Sigmoid colon (tissue), 6 donors: ENCODE measurements at regions not wholly inside any gene's neighbourhood (a gene's known extent, or its start where the extent isn't known, plus 50 kb on each side); places are given as distances from the start of the nearest gene placed in this dataset.
"Not testable (repeated sequence)": the region's sequence is repeated elsewhere in the genome, so short reads cannot be mapped to it uniquely, and the experiment has no call there.

Experiments used
- DNase-seq: peaks from one replicate; pipeline ENCODE4 v3.0.0-alpha.2; 2019
- H3K27ac ChIP-seq, 4 donors: fragments of 200-600 bp; sonication (generic); one replicate each; pipeline ENCODE4 v1.5.1; 2016 to 2019; ENCODE audit warnings: mild to moderate bottlenecking in 1 of 4
- H3K27me3 ChIP-seq, 3 donors: fragments of 200-600 bp; sonication (generic); one replicate each; pipeline ENCODE4 v1.5.1; 2019; ENCODE audit warnings: mild to moderate bottlenecking in 1 of 3
- H3K36me3 ChIP-seq, 4 donors: fragments of 200-600 bp; sonication (generic); one replicate each; pipeline ENCODE4 v1.5.1; 2016 to 2019
- H3K4me1 ChIP-seq, 4 donors: fragments of 200-600 bp; sonication (generic); one replicate each; pipeline ENCODE4 v1.5.1; 2017 to 2019
- H3K4me3 ChIP-seq, 4 donors: fragments of 200-600 bp; sonication (generic); one replicate each; pipeline ENCODE4 v1.5.1; 2017 to 2019; ENCODE audit warnings: mild to moderate bottlenecking in 2 of 4, moderate library complexity in 1 of 4
- H3K9me3 ChIP-seq, 4 donors: fragments of 200-600 bp in 3 of 4; sonication (generic) in 3 of 4; one replicate each; pipeline versions ENCODE4 v1.5.1 to v1.6.1; 2013 to 2019
- EP300 ChIP-seq, 4 donors: sonication (generic); formaldehyde crosslinking; IDR thresholded peaks; one replicate each; pipeline ENCODE4 v1.6.1; 2017; ENCODE audit warnings: antibody characterized with exemption in 4 of 4
- POLR2A ChIP-seq, 2 donors: fragments of 450-650 bp; IDR thresholded peaks; one replicate each; pipeline ENCODE4 v1.6.1; 2016; ENCODE audit warnings: antibody characterized with exemption in 2 of 2, mild to moderate bottlenecking in 2 of 2, moderate library complexity in 2 of 2
- POLR2AphosphoS5 ChIP-seq, 4 donors: sonication (generic); formaldehyde crosslinking; IDR thresholded peaks; one replicate each; pipeline ENCODE4 v1.6.1; 2017; ENCODE audit warnings: antibody characterized with exemption in 4 of 4
- WGBS, 2 donors: extraction: QIAGEN DNeasy Blood & Tissue Kit; methylation state at CpG; one replicate each; pipeline ENCODE4 v1.1.7; 2013; 5-methylcytosine and 5-hydroxymethylcytosine counted together
- intact Hi-C: fragments of 100-400 bp; cut with DNase I; formaldehyde crosslinking; loops from one replicate; pipeline ENCODE4 v1.15.1; 2023
- TF ChIP-seq, protein P1 (sequence below), 4 experiments: fragments of 450-650 bp in 3 of 4; fragments of 200-600 bp in 1 of 4; IDR thresholded peaks; one replicate each; pipeline ENCODE4 v1.5.1; 2016 to 2019; ENCODE audit warnings: antibody characterized with exemption in 4 of 4, mild to moderate bottlenecking in 3 of 4, moderate library complexity in 2 of 4
- donor health status: healthy with polysubstance abuse.
- donor health status: healthy.

DNA sequence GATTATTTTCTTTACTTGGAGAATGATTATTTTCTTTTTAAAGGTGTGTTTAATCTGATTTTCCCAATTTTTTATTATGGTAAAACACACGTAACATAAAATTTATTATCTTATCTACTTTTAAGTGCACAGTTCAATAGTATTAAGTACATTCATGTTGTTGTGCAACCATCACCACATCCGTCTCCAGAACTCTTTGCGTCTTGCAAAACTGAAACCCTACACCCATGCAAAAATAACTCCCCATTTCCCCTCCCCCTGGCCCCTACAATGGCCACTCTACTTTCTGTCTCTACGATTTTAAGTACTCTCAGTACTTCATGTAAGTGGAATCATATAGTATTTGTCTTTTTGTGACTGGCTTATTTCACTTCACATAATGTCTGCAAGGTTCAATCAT is 230.7 kb downstream of the SATB1 start:
- intact Hi-C loops: no loop called here
- Histone ChIP-seq H3K27ac (no peak overlapping the region), H3K4me1 (no peaks in the 10 kb centered on the region), H3K27me3 (no peaks in the 10 kb centered on the region), H3K4me3 (no peak overlapping the region), H3K36me3 (no peaks in the 10 kb centered on the region), H3K9me3 (peaks cover 0 to 1% (median 0%) of the 10 kb centered on the region in 4 donors)
- 81 to 87% methylated on average over 4 of the region's 4 CpGs for WGBS, 2 donors
- no peak for DNase-seq
- TF ChIP-seq POLR2AphosphoS5 (IDR thresholded peaks at IDR 0.05): no peak
- TF ChIP-seq POLR2A (IDR thresholded peaks at IDR 0.05): no peak
- TF ChIP-seq, protein P1, sequence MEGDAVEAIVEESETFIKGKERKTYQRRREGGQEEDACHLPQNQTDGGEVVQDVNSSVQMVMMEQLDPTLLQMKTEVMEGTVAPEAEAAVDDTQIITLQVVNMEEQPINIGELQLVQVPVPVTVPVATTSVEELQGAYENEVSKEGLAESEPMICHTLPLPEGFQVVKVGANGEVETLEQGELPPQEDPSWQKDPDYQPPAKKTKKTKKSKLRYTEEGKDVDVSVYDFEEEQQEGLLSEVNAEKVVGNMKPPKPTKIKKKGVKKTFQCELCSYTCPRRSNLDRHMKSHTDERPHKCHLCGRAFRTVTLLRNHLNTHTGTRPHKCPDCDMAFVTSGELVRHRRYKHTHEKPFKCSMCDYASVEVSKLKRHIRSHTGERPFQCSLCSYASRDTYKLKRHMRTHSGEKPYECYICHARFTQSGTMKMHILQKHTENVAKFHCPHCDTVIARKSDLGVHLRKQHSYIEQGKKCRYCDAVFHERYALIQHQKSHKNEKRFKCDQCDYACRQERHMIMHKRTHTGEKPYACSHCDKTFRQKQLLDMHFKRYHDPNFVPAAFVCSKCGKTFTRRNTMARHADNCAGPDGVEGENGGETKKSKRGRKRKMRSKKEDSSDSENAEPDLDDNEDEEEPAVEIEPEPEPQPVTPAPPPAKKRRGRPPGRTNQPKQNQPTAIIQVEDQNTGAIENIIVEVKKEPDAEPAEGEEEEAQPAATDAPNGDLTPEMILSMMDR (IDR thresholded peaks at IDR 0.05): no peak
- no peak for TF ChIP-seq EP300 (IDR thresholded peaks at IDR 0.05)

DNA sequence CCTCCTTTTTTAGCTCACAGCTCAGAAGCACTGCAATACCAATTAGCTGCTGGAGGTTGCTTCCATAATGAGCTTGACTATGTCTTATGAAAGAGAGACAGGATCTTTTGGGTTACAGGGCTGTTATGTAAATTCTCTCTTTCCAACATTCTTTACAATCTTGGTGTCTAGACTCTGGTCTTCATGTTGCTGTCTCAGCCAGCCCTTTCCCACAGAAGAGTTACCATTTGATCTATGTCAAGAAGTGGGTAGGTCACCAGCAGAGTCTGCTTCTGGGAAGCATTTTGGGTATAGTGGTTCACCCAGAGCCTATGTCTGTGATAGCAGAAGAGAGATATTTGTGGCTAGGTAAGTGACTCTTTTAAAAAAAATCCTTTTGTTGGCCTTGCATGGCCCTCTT is 234.5 kb downstream of the SATB1 start:
- TF ChIP-seq, protein P1 (IDR thresholded peaks at IDR 0.05): no peak
- no peak for TF ChIP-seq POLR2A (IDR thresholded peaks at IDR 0.05)
- no peak for TF ChIP-seq POLR2AphosphoS5 (IDR thresholded peaks at IDR 0.05)
- no peak for TF ChIP-seq EP300 (IDR thresholded peaks at IDR 0.05)
- intact Hi-C loops: no loop called here
- Histone ChIP-seq H3K27me3 (no peaks in the 10 kb centered on the region), H3K36me3 (no peaks in the 10 kb centered on the region), H3K4me3 (no peak overlapping the region), H3K9me3 (peaks cover 0 to 1% (median 0%) of the 10 kb centered on the region in 4 donors), H3K27ac (no peak overlapping the region), H3K4me1 (no peaks in the 10 kb centered on the region)
- DNase-seq: no peak

DNA sequence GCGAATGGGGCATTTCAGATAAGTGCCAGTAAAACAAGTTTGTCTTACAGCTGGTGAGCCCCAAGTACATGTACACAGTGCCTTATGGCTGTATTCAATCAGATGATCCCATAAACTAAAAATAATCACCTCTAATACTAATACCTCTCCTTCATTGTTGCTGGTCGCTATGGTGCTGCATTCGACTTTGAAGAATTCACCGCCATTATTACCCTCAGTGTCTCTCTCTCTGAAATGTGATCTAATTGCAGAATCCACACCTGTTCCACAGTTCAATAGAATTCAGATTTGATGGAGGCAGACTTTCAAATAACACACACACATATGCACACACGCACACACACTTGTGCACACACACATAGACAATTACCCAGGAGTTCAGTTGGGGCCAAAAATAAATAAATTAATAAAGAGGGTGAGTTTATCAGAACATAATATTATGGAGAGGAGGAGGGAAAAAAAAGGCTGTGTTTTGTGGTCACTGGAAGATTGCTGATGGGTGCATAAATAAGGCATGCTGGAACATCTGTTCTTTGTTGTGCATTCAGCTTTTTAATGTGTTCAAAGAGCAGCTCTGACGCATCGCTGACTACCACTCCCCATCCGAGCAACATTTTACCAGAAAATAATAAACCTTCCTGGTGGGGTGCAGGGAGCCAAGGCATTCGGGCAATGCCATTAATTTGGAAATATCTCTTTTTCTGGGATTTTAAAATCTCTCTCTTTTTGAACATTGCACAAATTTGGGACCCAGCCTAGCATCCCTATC is 235.7 kb downstream of the SATB1 start:
- intact Hi-C loops: no loop called here
- H3K4me1 ChIP-seq: no peaks in the 10 kb centered on the region
- WGBS, 2 donors: 72 to 77% methylated on average over 9 of the region's 9 CpGs
- no peak for DNase-seq
- H3K27ac ChIP-seq: no peak overlapping the region
- no peaks in the 10 kb centered on the region for H3K36me3 ChIP-seq
- no peaks in the 10 kb centered on the region for H3K27me3 ChIP-seq
- H3K9me3 ChIP-seq: no peaks in the 10 kb centered on the region
- no peak overlapping the region for H3K4me3 ChIP-seq
- TF ChIP-seq EP300 (IDR thresholded peaks at IDR 0.05) (no peak), POLR2A (IDR thresholded peaks at IDR 0.05) (no peak), POLR2AphosphoS5 (IDR thresholded peaks at IDR 0.05) (no peak)
- TF ChIP-seq, protein P1 (IDR thresholded peaks at IDR 0.05): no peak

DNA sequence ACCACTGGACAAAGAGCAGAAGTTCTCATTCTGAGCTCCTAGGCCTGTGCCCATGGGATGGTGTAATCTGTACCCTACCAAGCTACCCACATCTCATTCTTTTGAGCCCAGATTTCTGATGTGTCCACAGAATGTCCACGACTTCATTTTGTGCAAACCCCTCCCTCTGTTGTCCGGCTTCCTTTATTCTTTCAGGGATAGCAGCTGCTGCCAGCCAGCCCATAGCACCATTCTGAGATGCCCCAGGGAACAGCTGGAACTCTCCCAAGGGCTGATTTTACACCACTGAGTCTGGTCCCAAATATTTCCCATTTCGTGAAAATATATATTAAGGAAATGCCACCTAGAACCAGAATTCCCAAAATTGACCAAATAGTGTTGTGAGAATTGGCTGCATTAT is 236.6 kb downstream of the SATB1 start:
- H3K36me3 ChIP-seq: no peaks in the 10 kb centered on the region
- intact Hi-C loops: no loop called here
- no peak for TF ChIP-seq POLR2AphosphoS5 (IDR thresholded peaks at IDR 0.05)
- TF ChIP-seq, protein P1 (IDR thresholded peaks at IDR 0.05): no peak
- no peak for TF ChIP-seq EP300 (IDR thresholded peaks at IDR 0.05)
- H3K9me3 ChIP-seq: no peaks in the 10 kb centered on the region
- H3K4me1 ChIP-seq: no peaks in the 10 kb centered on the region
- DNase-seq: no peak
- 79 to 87% methylated on average over 3 of the region's 3 CpGs for WGBS, 2 donors
- no peaks in the 10 kb centered on the region for H3K27me3 ChIP-seq
- no peak overlapping the region for H3K4me3 ChIP-seq
- no peak overlapping the region for H3K27ac ChIP-seq

DNA sequence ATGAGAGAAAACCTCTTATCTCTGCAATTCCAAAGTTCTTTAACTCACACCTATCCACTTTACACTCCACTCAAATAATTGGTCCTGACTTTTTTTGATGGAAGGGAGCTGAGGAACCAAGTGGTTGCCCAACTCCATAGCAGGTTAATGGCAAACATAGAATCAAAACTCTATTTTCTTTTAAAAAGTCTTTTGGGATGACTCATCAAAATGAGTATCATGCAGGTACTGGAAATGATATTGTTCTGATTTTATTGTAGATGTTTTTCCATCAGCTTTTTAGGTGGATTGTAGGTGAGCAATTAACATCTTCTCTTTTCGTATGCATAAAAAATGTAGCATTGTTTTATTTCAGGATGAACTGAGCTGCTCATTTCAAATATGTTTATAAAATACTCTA is 239.5 kb downstream of the SATB1 start:
- Histone ChIP-seq H3K27me3 (no peaks in the 10 kb centered on the region), H3K4me1 (no peaks in the 10 kb centered on the region), H3K36me3 (no peaks in the 10 kb centered on the region), H3K4me3 (no peak overlapping the region), H3K27ac (no peak overlapping the region), H3K9me3 (no peaks in the 10 kb centered on the region)
- no peak for TF ChIP-seq POLR2AphosphoS5 (IDR thresholded peaks at IDR 0.05)
- TF ChIP-seq, protein P1 (IDR thresholded peaks at IDR 0.05): no peak
- TF ChIP-seq POLR2A (IDR thresholded peaks at IDR 0.05): no peak
- no peak for TF ChIP-seq EP300 (IDR thresholded peaks at IDR 0.05)
- WGBS, 2 donors: 82 to 97% methylated on average over 1 of the region's 1 CpG
- intact Hi-C loops: no loop called here
- DNase-seq: no peak

DNA sequence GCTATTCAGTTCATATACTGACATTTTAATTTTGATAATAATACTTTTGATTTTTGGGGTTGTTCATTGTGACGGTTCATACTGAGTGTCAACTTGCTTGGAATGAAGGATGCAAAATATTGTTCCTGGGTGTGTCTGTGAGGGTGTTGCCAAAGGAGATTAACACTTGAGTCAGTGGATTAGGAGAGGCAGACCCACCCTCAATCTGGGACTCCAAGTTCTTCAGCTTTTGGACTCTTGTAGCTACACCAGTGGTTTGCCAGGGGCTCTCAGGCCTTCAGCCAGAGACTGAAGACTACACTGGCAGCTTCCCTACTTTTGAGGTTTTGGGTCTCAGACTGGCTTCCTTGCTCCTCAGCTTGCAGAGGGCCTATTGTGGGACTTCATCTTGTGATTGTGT is 242.2 kb downstream of the SATB1 start:
- H3K4me3 ChIP-seq, H3K36me3 ChIP-seq, intact Hi-C loops, H3K4me1 ChIP-seq, H3K27ac ChIP-seq, H3K9me3 ChIP-seq, H3K27me3 ChIP-seq, DNase-seq: not testable (repeated sequence)
- WGBS, 2 donors: 85 to 87% methylated on average over 1 of the region's 1 CpG
